H1 (cell line): ENCODE measurements at regions not wholly inside any gene's neighbourhood (a gene's known extent, or its start where the extent isn't known, plus 50 kb on each side); places are given as distances from the start of the nearest gene placed in this dataset.

Experiments used
- BACH1 ChIP-seq: IDR thresholded peaks from 2 replicates; pipeline ENCODE4 v1.6.1; 2012; ENCODE audit warnings: low read length, improper control_type of control experiment
- CBX8 ChIP-seq: fragments of 300-800, 300-1000 bp; sonication (generic); IDR thresholded peaks from 2 replicates; pipeline ENCODE4 v1.7.1; 2016; ENCODE audit warnings: low read depth, low read length, borderline replicate concordance
- CHD2 ChIP-seq: IDR thresholded peaks from 2 replicates; pipeline ENCODE4 v1.6.1; 2012; ENCODE audit warnings: low read length, improper control_type of control experiment
- CTBP2 ChIP-seq: IDR thresholded peaks from 2 replicates; pipeline ENCODE4 v1.7.0; 2011; ENCODE audit warnings: borderline replicate concordance, mild to moderate bottlenecking, moderate library complexity, mixed read lengths, low read length; ENCODE audit not compliant: insufficient read depth, insufficient read length
- GABPA ChIP-seq: IDR thresholded peaks from 2 replicates; pipeline ENCODE4 v1.6.1; 2011; ENCODE audit warnings: mild to moderate bottlenecking, low read length, moderate library complexity, borderline replicate concordance; ENCODE audit not compliant: insufficient read depth
- JUN ChIP-seq: IDR thresholded peaks from 2 replicates; pipeline ENCODE4 v1.6.1; 2011; ENCODE audit warnings: low read depth, mild to moderate bottlenecking, improper control_type of control experiment, low read length
- NRF1 ChIP-seq: IDR thresholded peaks from 2 replicates; pipeline ENCODE4 v1.6.1; 2011; ENCODE audit warnings: mild to moderate bottlenecking, low read depth, low read length, improper control_type of control experiment
- RFX5 ChIP-seq: IDR thresholded peaks from 2 replicates; pipeline ENCODE4 v1.6.1; 2011; ENCODE audit warnings: low read depth, low read length, improper control_type of control experiment, borderline replicate concordance
- SIN3A ChIP-seq, 2 experiments: IDR thresholded peaks in 1 of 2; conservative IDR thresholded peaks in 1 of 2; 2 replicates each; pipeline ENCODE4 v1.6.1; 2011 to 2012; ENCODE audit warnings: low read length in 2 of 2, improper control_type of control experiment in 1 of 2, low read depth in 1 of 2, mild to moderate bottlenecking in 1 of 2
- SP1 ChIP-seq: IDR thresholded peaks from 2 replicates; pipeline ENCODE4 v1.6.1; 2011; ENCODE audit warnings: low read depth, low read length
- SP4 ChIP-seq: IDR thresholded peaks from 2 replicates; pipeline ENCODE4 v1.6.1; 2012; ENCODE audit warnings: low read length, inconsistent platforms
- SRF ChIP-seq: IDR thresholded peaks from 2 replicates; pipeline ENCODE4 v1.6.1; 2011; ENCODE audit warnings: mild to moderate bottlenecking, low read depth, low read length, moderate library complexity
- SUZ12 ChIP-seq: fragments of 200-600 bp; sonication (generic); IDR thresholded peaks from 2 replicates; pipeline ENCODE4 v1.6.1; 2012; ENCODE audit warnings: mild to moderate bottlenecking, inconsistent platforms, low read length, moderate library complexity, mixed read lengths
- YY1 ChIP-seq: IDR thresholded peaks from 2 replicates; pipeline ENCODE4 v1.6.1; 2011; ENCODE audit warnings: low read depth, mild to moderate bottlenecking, low read length
- ZNF274 ChIP-seq: IDR thresholded peaks from 2 replicates; pipeline ENCODE4 v1.7.0; 2012; ENCODE audit warnings: low read length, borderline replicate concordance; ENCODE audit errors: extremely low read depth
- TF ChIP-seq, protein P1 (sequence below): IDR thresholded peaks from 2 replicates; pipeline ENCODE4 v1.6.1; 2012; ENCODE audit warnings: low read length, inconsistent platforms
- TF ChIP-seq, protein P2 (sequence below): IDR thresholded peaks from 2 replicates; pipeline ENCODE4 v1.6.1; 2012; ENCODE audit warnings: inconsistent platforms

DNA sequence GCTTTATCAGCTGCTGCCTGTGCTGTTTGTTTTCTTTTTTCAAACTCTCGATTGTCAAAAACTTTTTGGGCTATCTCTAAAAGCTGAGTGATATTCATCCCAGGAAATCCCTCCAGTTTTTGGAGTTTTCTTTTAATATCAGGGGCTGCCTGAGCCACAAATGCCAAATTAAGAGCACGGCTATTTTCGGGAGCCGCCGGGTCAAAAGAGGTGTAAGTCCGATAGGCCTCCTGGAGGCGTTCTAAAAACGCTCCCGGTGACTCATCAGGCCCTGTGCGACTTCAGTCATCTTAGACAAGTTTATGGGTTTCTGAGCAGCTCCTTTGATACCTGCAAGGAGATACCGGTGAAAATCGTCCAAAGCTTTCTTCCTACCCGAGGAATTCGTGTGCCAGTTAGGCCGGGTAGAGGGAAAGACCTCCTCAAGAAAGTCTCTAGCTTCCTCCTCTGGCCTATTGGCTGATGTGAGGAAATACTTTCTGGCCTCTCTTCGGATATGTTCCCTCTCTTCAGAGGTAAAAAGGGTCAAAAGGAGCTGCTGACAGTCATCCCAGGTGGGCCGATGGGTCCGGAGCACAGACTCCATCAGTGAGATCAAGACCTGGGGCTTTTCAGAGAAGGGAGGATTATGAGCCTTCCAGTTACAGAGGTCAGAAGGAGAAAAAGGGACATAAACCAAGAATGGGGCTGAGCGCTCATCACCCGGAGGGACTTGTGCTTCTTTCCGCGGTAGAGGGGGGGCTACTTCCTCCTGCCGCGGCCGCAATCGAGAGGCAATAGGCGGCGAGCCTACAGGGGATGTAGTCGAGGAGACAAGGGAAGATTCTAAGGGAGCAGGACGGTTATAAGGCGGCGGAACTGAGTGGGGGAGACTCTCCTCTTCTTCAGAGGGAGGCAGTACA is 151.1 kb downstream of the TRIM27 start (continued):
- no peak for TF ChIP-seq SIN3A (conservative IDR thresholded peaks at IDR 0.05 in 1 of 2, IDR thresholded peaks at IDR 0.05 in 1 of 2; ENCODE audit: low read depth in 1 of 2, low read length in 2 of 2)
- no peak for TF ChIP-seq YY1
- TF ChIP-seq SP1, result no peak
- TF ChIP-seq ZNF274, result no peak
- TF ChIP-seq BACH1, result no peak
- peak; percentile 92 for TF ChIP-seq SUZ12
- TF ChIP-seq CHD2, result no peak
- TF ChIP-seq GABPA, result no peak
- TF ChIP-seq, protein P1, sequence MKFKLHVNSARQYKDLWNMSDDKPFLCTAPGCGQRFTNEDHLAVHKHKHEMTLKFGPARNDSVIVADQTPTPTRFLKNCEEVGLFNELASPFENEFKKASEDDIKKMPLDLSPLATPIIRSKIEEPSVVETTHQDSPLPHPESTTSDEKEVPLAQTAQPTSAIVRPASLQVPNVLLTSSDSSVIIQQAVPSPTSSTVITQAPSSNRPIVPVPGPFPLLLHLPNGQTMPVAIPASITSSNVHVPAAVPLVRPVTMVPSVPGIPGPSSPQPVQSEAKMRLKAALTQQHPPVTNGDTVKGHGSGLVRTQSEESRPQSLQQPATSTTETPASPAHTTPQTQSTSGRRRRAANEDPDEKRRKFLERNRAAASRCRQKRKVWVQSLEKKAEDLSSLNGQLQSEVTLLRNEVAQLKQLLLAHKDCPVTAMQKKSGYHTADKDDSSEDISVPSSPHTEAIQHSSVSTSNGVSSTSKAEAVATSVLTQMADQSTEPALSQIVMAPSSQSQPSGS, result no peak
- peak; percentile 68; the same call in 1 of the 2 replicates for TF ChIP-seq CBX8
- no peak for TF ChIP-seq SP4
- TF ChIP-seq NRF1, result no peak
- TF ChIP-seq RFX5, result no peak
- no peak for TF ChIP-seq JUN
- TF ChIP-seq SRF, result no peak
- TF ChIP-seq, protein P2, sequence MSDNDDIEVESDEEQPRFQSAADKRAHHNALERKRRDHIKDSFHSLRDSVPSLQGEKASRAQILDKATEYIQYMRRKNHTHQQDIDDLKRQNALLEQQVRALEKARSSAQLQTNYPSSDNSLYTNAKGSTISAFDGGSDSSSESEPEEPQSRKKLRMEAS, result no peak
- TF ChIP-seq CTBP2, result no peak
